ENCODE measurements at regions not wholly inside any gene's neighbourhood (a gene's known extent, or its start where the extent isn't known, plus 50 kb on each side); places are given as distances from the start of the nearest gene placed in this dataset.

GRCh38 chr10:26952094-26952493, 91.3 kb upstream of the ABI1 start:
- no peaks in the 10 kb centered on the region for H3F3A ChIP-seq (ENCODE audit: control insufficient read depth, insufficient read depth)
- H3K4me1 ChIP-seq (ENCODE audit: control insufficient read depth, low read length) = no peaks in the 10 kb centered on the region
- no peaks in the 10 kb centered on the region; the same call in 1 of the 2 replicates for H3K9me3 ChIP-seq (ENCODE audit: control insufficient read depth, insufficient read depth, low read length)
- H3K9me2 ChIP-seq (replicated peaks; ENCODE audit: control insufficient read depth, low read length) = no peaks in the 10 kb centered on the region
- H3K27ac ChIP-seq (ENCODE audit: low read depth, low read length) = no peak overlapping the region
- no peaks in the 10 kb centered on the region for H3K36me3 ChIP-seq (ENCODE audit: control insufficient read depth, low read length)
- TF ChIP-seq CTCF (IDR thresholded peaks at IDR 0.05; ENCODE audit: low read depth, low read length, poor library complexity, severe bottlenecking) (no peak), EZH2phosphoT487 (IDR thresholded peaks at IDR 0.05; ENCODE audit: borderline replicate concordance, low read length) (no peak)
- no peaks in the 10 kb centered on the region for H3K79me2 ChIP-seq (ENCODE audit: control insufficient read depth, low read length)
- no peaks in the 10 kb centered on the region for H4K20me1 ChIP-seq (ENCODE audit: control insufficient read depth, insufficient read depth, low read depth, low read length)
- no peaks in the 10 kb centered on the region for H3K27me3 ChIP-seq (ENCODE audit: control insufficient read depth, low read length)
- no peak overlapping the region for H3K4me3 ChIP-seq (ENCODE audit: low read length)
- H3K4me2 ChIP-seq (ENCODE audit: low read length) = no peak overlapping the region

- no peaks in the 10 kb centered on the region for H3K36me3 ChIP-seq (ENCODE audit: control insufficient read depth, low read length)
- H3K9me3 ChIP-seq (ENCODE audit: control insufficient read depth, insufficient read depth, low read length) = no peaks in the 10 kb centered on the region; the same call in 1 of the 2 replicates
- H3K4me3 ChIP-seq (ENCODE audit: low read length) = no peak overlapping the region
- H3K27ac ChIP-seq (ENCODE audit: low read depth, low read length) = no peak overlapping the region
- no peaks in the 10 kb centered on the region for H3K4me1 ChIP-seq (ENCODE audit: control insufficient read depth, low read length)
- no peaks in the 10 kb centered on the region for H3K79me2 ChIP-seq (ENCODE audit: control insufficient read depth, low read length)
- H3K9me2 ChIP-seq (replicated peaks; ENCODE audit: control insufficient read depth, low read length) = no peaks in the 10 kb centered on the region
- no peaks in the 10 kb centered on the region for H3K27me3 ChIP-seq (ENCODE audit: control insufficient read depth, low read length)
- no peaks in the 10 kb centered on the region for H3F3A ChIP-seq (ENCODE audit: control insufficient read depth, insufficient read depth)
- TF ChIP-seq CTCF (IDR thresholded peaks at IDR 0.05; ENCODE audit: low read depth, low read length, poor library complexity, severe bottlenecking) = no peak
- no peak for TF ChIP-seq EZH2phosphoT487 (IDR thresholded peaks at IDR 0.05; ENCODE audit: borderline replicate concordance, low read length)
- H3K4me2 ChIP-seq (ENCODE audit: low read length) = no peak overlapping the region
- no peaks in the 10 kb centered on the region for H4K20me1 ChIP-seq (ENCODE audit: control insufficient read depth, insufficient read depth, low read depth, low read length)
Observed at GRCh38 chr10:26951650-26952049, 90.9 kb upstream of the ABI1 start.

GRCh38 chr10:26950934-26951333, 90.2 kb upstream of the ABI1 start:
- no peak for TF ChIP-seq CTCF (IDR thresholded peaks at IDR 0.05; ENCODE audit: low read depth, low read length, poor library complexity, severe bottlenecking)
- no peak for TF ChIP-seq EZH2phosphoT487 (IDR thresholded peaks at IDR 0.05; ENCODE audit: borderline replicate concordance, low read length)
- no peak overlapping the region for H3K4me2 ChIP-seq (ENCODE audit: low read length)
- H3F3A ChIP-seq (ENCODE audit: control insufficient read depth, insufficient read depth) = no peaks in the 10 kb centered on the region
- H3K27ac ChIP-seq (ENCODE audit: low read depth, low read length) = no peak overlapping the region
- no peaks in the 10 kb centered on the region for H3K79me2 ChIP-seq (ENCODE audit: control insufficient read depth, low read length)
- H3K9me2 ChIP-seq (replicated peaks; ENCODE audit: control insufficient read depth, low read length) = no peaks in the 10 kb centered on the region
- H3K4me1 ChIP-seq (ENCODE audit: control insufficient read depth, low read length) = no peaks in the 10 kb centered on the region
- no peak overlapping the region for H3K4me3 ChIP-seq (ENCODE audit: low read length)
- no peaks in the 10 kb centered on the region for H4K20me1 ChIP-seq (ENCODE audit: control insufficient read depth, insufficient read depth, low read depth, low read length)
- no peaks in the 10 kb centered on the region for H3K27me3 ChIP-seq (ENCODE audit: control insufficient read depth, low read length)
- H3K9me3 ChIP-seq (ENCODE audit: control insufficient read depth, insufficient read depth, low read length) = no peaks in the 10 kb centered on the region; the same call in 1 of the 2 replicates
- H3K36me3 ChIP-seq (ENCODE audit: control insufficient read depth, low read length) = no peaks in the 10 kb centered on the region
